GM13977 (cell line): ENCODE measurements at regions not wholly inside any gene's neighbourhood (a gene's known extent, or its start where the extent isn't known, plus 50 kb on each side); places are given as distances from the start of the nearest gene placed in this dataset.

Experiments
- DNase-seq: peaks from one replicate; pipeline ENCODE4 v3.0.0; 2012; ENCODE audit warnings: low spot score
- CTCF ChIP-seq: IDR thresholded peaks from 2 replicates; pipeline ENCODE4 v1.5.1; 2012; ENCODE audit warnings: mild to moderate bottlenecking, control low read depth; ENCODE audit not compliant: insufficient read depth; ENCODE audit errors: extremely low read depth, missing control alignments
- in situ Hi-C: fragments of 300-500 bp; cut with MboI; formaldehyde crosslinking; loops from one replicate; pipeline ENCODE4 v1.12.0; 2022; ENCODE audit warnings: low sequenced_read_pairs, low pct_unique_long_range_greater_than_20kb, mixed read lengths, inconsistent platforms; ENCODE audit not compliant: unreplicated experiment

- in situ Hi-C loops, result loop anchor here (25.0 kb wide), 1 partner anchor 1224 kb away; the partner anchor contains the start of gene TGFB2
Measured at GRCh38 chr1:219560856-219561255, 52.0 kb downstream of the ZC3H11B start.

GRCh38 chr1:219559899-219560298, 53.0 kb downstream of the ZC3H11B start:
- no peak for DNase-seq
- in situ Hi-C loops, result loop anchor here (25.0 kb wide), 1 partner anchor 1223 kb away; the partner anchor contains the start of gene TGFB2
- no peak for TF ChIP-seq CTCF

More at GRCh38 chr1:219560856-219561255, 52.0 kb downstream of the ZC3H11B start:
- DNase-seq, result no peak
- no peak for TF ChIP-seq CTCF

- TF ChIP-seq CTCF, result no peak
- DNase-seq, result no peak
- in situ Hi-C loops, result loop anchor here (25.0 kb wide), 1 partner anchor 1219 kb away; the partner anchor contains the start of gene TGFB2
Measured at GRCh38 chr1:219555806-219556205, 57.1 kb downstream of the ZC3H11B start.

- DNase-seq, result no peak
- no peak for TF ChIP-seq CTCF
- in situ Hi-C loops, result loop anchor here (25.0 kb wide), 1 partner anchor 1218 kb away; the partner anchor contains the start of gene TGFB2
Measured at GRCh38 chr1:219555031-219555692, 57.7 kb downstream of the ZC3H11B start.

- in situ Hi-C loops, result loop anchor here (25.0 kb wide), 1 partner anchor 1217 kb away; the partner anchor contains the start of gene TGFB2
- DNase-seq, result no peak
- TF ChIP-seq CTCF, result no peak
Measured at GRCh38 chr1:219553934-219554502, 58.9 kb downstream of the ZC3H11B start.

- in situ Hi-C loops, result loop anchor here (25.0 kb wide), 1 partner anchor 1213 kb away; the partner anchor contains the start of gene TGFB2
- DNase-seq, result no peak
- TF ChIP-seq CTCF, result no peak
Measured at GRCh38 chr1:219550201-219550600, 62.7 kb downstream of the ZC3H11B start.
